Panc1 (cell line): ENCODE measurements at regions not wholly inside any gene's neighbourhood (a gene's known extent, or its start where the extent isn't known, plus 50 kb on each side); places are given as distances from the start of the nearest gene placed in this dataset.

Source experiments
- ATAC-seq: fragments of 200-7000 bp; cut with Tn5 transposase; 2 replicates; pipeline ENCODE4 v1.9.1; 2020; ENCODE audit warnings: mild to moderate bottlenecking, moderate library complexity
- BruUV-seq: library from RNA; stranded (reverse); fragments of 400-500 nt; replicated peaks from 2 replicates; lab custom pipeline; 2021; lab: Mats Ljungman, UMichigan
- CTCF ChIA-PET: fragments of 300-600 bp; sonication (Branson Sonifier 250); formaldehyde crosslinking; loops from one replicate; lab custom pipeline; 2022; ENCODE audit warnings: antibody characterized with exemption; lab: Charles Lee
- POLR2A ChIA-PET: fragments of 300-600 bp; sonication (Branson Sonifier 250); formaldehyde crosslinking; loops from one replicate; lab custom pipeline; 2022; ENCODE audit warnings: antibody characterized with exemption; lab: Charles Lee
- DNase-seq: peaks from one replicate; pipeline ENCODE4 v3.0.0-alpha.2; 2010; ENCODE audit warnings: low read depth, low spot score
- H3K27ac ChIP-seq: 2 replicates; pipeline ENCODE4 v1.5.1; 2011; ENCODE audit warnings: mild to moderate bottlenecking, low read length, inconsistent platforms
- H3K27me3 ChIP-seq: fragments of 200-500 bp; sonication (Bioruptor generic); 2 replicates; pipeline ENCODE4 v1.6.0; 2014; ENCODE audit warnings: low read length, inconsistent platforms; ENCODE audit not compliant: control insufficient read depth, insufficient read depth
- H3K36me3 ChIP-seq: fragments of 200-500 bp; sonication (Bioruptor generic); 2 replicates; pipeline ENCODE4 v1.5.1; 2014; ENCODE audit warnings: inconsistent platforms, mild to moderate bottlenecking, low read length, moderate library complexity; ENCODE audit not compliant: control insufficient read depth, insufficient read depth
- H3K4me1 ChIP-seq: 2 replicates; pipeline ENCODE4 v1.5.1; 2011; ENCODE audit warnings: inconsistent platforms, mild to moderate bottlenecking, low read length, moderate library complexity; ENCODE audit not compliant: control insufficient read depth, insufficient read depth
- H3K4me3 ChIP-seq, 2 experiments: 2 replicates each; pipeline ENCODE4 v1.5.1; 2011 to 2012; ENCODE audit warnings: low read depth in 2 of 2, low read length in 2 of 2, mild to moderate bottlenecking in 2 of 2, inconsistent platforms in 1 of 2, moderate library complexity in 1 of 2
- H3K9me3 ChIP-seq: fragments of 200-500 bp; sonication (Bioruptor generic); 2 replicates; pipeline ENCODE4 v1.5.1; 2014; ENCODE audit warnings: low read depth, mild to moderate bottlenecking, inconsistent platforms, low read length, moderate library complexity; ENCODE audit not compliant: control insufficient read depth, insufficient read depth
- CTCF ChIP-seq: fragments of 450-650 bp; IDR thresholded peaks from 2 replicates; pipeline ENCODE4 v1.5.1; 2017; ENCODE audit warnings: mild to moderate bottlenecking
- POLR2AphosphoS5 ChIP-seq: IDR thresholded peaks from 2 replicates; pipeline ENCODE4 v1.6.1; 2012; ENCODE audit warnings: mild to moderate bottlenecking, low read depth, low read length, moderate library complexity
- SIN3A ChIP-seq: IDR thresholded peaks from 2 replicates; pipeline ENCODE4 v1.6.1; 2012; ENCODE audit warnings: low read depth, mild to moderate bottlenecking, low read length, moderate library complexity, borderline replicate concordance; ENCODE audit not compliant: insufficient read depth
- TCF7L2 ChIP-seq: IDR thresholded peaks from 2 replicates; pipeline ENCODE4 v1.6.1; 2011; ENCODE audit warnings: mild to moderate bottlenecking, low read depth, low read length, inconsistent platforms
- in situ Hi-C: cut with HindIII; loops from 2 replicates; pipeline ENCODE4 v1.10.0; 2016; ENCODE audit warnings: low sequenced_read_pairs, low pct_unique_long_range_greater_than_20kb
- intact Hi-C: fragments of 100-400 bp; cut with micrococcal nuclease; formaldehyde crosslinking; loops from one replicate; pipeline ENCODE4 v1.10.0; 2022; ENCODE audit not compliant: unreplicated experiment
- TF ChIP-seq, protein P1 (sequence below), 2 experiments: IDR thresholded peaks; 2 replicates each; pipeline ENCODE4 v1.6.1; 2011 to 2012; ENCODE audit warnings: low read depth in 2 of 2, control low read depth in 1 of 2, low read length in 1 of 2, mild to moderate bottlenecking in 1 of 2, moderate library complexity in 1 of 2; ENCODE audit not compliant: insufficient read depth in 1 of 2

DNA sequence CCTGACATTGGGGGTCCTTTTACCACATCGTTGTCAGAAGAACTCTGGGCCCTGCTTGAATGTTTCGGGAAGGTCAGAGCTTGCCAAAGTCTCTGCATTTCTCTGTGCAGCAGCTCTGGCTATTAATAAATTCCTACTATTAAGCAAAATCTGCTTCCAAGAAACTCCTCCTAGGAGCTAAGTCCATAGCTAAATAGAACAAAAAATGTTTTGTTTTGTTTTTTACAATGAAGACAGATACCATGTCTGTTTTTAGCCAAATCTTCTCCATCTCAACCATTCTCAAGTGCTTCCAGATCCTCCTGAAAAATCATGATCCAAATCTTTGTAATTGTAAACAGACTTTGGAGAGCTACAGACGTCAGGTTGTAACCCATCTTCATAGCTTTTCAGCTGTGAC lies 161.6 kb downstream of the SPATA18 start:
- intact Hi-C loops, result no loop called here
- TF ChIP-seq, protein P1, sequence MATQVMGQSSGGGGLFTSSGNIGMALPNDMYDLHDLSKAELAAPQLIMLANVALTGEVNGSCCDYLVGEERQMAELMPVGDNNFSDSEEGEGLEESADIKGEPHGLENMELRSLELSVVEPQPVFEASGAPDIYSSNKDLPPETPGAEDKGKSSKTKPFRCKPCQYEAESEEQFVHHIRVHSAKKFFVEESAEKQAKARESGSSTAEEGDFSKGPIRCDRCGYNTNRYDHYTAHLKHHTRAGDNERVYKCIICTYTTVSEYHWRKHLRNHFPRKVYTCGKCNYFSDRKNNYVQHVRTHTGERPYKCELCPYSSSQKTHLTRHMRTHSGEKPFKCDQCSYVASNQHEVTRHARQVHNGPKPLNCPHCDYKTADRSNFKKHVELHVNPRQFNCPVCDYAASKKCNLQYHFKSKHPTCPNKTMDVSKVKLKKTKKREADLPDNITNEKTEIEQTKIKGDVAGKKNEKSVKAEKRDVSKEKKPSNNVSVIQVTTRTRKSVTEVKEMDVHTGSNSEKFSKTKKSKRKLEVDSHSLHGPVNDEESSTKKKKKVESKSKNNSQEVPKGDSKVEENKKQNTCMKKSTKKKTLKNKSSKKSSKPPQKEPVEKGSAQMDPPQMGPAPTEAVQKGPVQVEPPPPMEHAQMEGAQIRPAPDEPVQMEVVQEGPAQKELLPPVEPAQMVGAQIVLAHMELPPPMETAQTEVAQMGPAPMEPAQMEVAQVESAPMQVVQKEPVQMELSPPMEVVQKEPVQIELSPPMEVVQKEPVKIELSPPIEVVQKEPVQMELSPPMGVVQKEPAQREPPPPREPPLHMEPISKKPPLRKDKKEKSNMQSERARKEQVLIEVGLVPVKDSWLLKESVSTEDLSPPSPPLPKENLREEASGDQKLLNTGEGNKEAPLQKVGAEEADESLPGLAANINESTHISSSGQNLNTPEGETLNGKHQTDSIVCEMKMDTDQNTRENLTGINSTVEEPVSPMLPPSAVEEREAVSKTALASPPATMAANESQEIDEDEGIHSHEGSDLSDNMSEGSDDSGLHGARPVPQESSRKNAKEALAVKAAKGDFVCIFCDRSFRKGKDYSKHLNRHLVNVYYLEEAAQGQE (IDR thresholded peaks at IDR 0.05; ENCODE audit: insufficient read depth in 1 of 2, low read depth in 2 of 2, low read length in 1 of 2), result no peak
- no peak for TF ChIP-seq TCF7L2
- TF ChIP-seq CTCF, result no peak
- no peak for TF ChIP-seq POLR2AphosphoS5
- no peak for TF ChIP-seq SIN3A
- no peak for ATAC-seq
- Histone ChIP-seq H3K27me3 (no peaks in the 10 kb centered on the region), H3K36me3 (no peaks in the 10 kb centered on the region), H3K9me3 (no peaks in the 10 kb centered on the region), H3K4me3 (no peak overlapping the region), H3K4me1 (no peaks in the 10 kb centered on the region), H3K27ac (no peak overlapping the region)
- POLR2A ChIA-PET, result no interaction called here
- in situ Hi-C loops, result no loop called here
- DNase-seq, result no peak
- no TSS peak for BruUV-seq
- CTCF ChIA-PET, result no interaction called here

DNA sequence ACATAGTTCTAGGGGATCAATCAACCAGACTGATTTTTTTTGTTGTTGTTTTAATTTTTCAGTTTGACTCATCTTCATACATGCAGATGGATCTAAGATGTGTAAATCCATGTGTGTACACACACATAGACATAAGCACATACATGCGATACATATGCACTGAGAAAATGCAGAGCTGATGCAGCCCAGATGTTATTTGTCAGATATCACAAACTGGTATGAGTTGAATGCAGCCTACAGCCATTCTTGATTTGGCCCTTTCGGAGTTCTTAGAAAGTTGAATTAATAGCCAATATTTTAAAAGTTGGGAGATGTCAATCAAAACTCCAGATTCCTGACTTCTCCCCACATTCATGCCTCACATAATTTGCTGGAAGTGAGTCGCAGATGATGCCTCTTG lies 180.4 kb downstream of the SPATA18 start:
- no peaks in the 10 kb centered on the region for H3K36me3 ChIP-seq
- no peaks in the 10 kb centered on the region for H3K9me3 ChIP-seq
- no peaks in the 10 kb centered on the region for H3K27me3 ChIP-seq
- POLR2A ChIA-PET, result no interaction called here
- H3K4me1 ChIP-seq, result no peaks in the 10 kb centered on the region
- no peak overlapping the region for H3K27ac ChIP-seq
- H3K4me3 ChIP-seq, result no peak overlapping the region
- in situ Hi-C loops, result no loop called here
- intact Hi-C loops, result loop anchor here (10.0 kb wide), 1 partner anchor 753 kb away; no protein-coding TSS in a partner anchor
- no TSS peak for BruUV-seq
- CTCF ChIA-PET, result no interaction called here
- DNase-seq (no peak), ATAC-seq (no peak)
- TF ChIP-seq, protein P1 (IDR thresholded peaks at IDR 0.05; ENCODE audit: insufficient read depth in 1 of 2, low read depth in 2 of 2, low read length in 1 of 2), result no peak
- TF ChIP-seq SIN3A, result no peak
- no peak for TF ChIP-seq POLR2AphosphoS5
- no peak for TF ChIP-seq TCF7L2
- TF ChIP-seq CTCF, result no peak
